GM12878 (cell line): ENCODE measurements at regions not wholly inside any gene's neighbourhood (a gene's known extent, or its start where the extent isn't known, plus 50 kb on each side); places are given as distances from the start of the nearest gene placed in this dataset.

Source experiments
- CBFB ChIP-seq: IDR thresholded peaks from 2 replicates; pipeline ENCODE4 v1.6.1; 2016; ENCODE audit warnings: antibody characterized with exemption, low read depth
- EP300 ChIP-seq, 2 experiments: fragments of 150-350 bp in 1 of 2; IDR thresholded peaks; 2 replicates each; pipeline ENCODE4 v1.6.1; 2011 to 2012; ENCODE audit warnings: low read depth in 2 of 2, low read length in 2 of 2, borderline replicate concordance in 1 of 2, improper control_type of control experiment in 1 of 2, inconsistent platforms in 1 of 2; ENCODE audit not compliant: control insufficient read depth in 1 of 2
- ESRRA ChIP-seq: IDR thresholded peaks from 2 replicates; pipeline ENCODE4 v1.6.1; 2012; ENCODE audit warnings: mild to moderate bottlenecking, low read length, improper control_type of control experiment
- FOXM1 ChIP-seq: IDR thresholded peaks from 2 replicates; pipeline ENCODE4 v1.6.1; 2012; ENCODE audit warnings: low read depth, mild to moderate bottlenecking, inconsistent platforms, low read length, moderate library complexity
- HDAC2 ChIP-seq: fragments of 200-600 bp; sonication (generic); IDR thresholded peaks from 2 replicates; pipeline ENCODE4 v1.6.1; 2017
- JUNB ChIP-seq: IDR thresholded peaks from 2 replicates; pipeline ENCODE4 v1.6.1; 2016; ENCODE audit warnings: antibody characterized with exemption, mild to moderate bottlenecking
- JUND ChIP-seq: IDR thresholded peaks from 2 replicates; pipeline ENCODE4 v1.6.1; 2012; ENCODE audit warnings: low read depth, mild to moderate bottlenecking, low read length, improper control_type of control experiment, moderate library complexity
- LARP7 ChIP-seq: fragments of 450-650 bp; IDR thresholded peaks from 2 replicates; pipeline ENCODE4 v1.6.1; 2017; ENCODE audit warnings: mild to moderate bottlenecking
- NFIC ChIP-seq: IDR thresholded peaks from 2 replicates; pipeline ENCODE4 v1.6.1; 2012; ENCODE audit warnings: low read depth, mild to moderate bottlenecking, inconsistent platforms, low read length, moderate library complexity
- PML ChIP-seq: IDR thresholded peaks from 2 replicates; pipeline ENCODE4 v1.6.1; 2012; ENCODE audit warnings: low read length, inconsistent platforms
- RAD51 ChIP-seq: fragments of 450-650 bp; IDR thresholded peaks from 2 replicates; pipeline ENCODE4 v1.6.1; 2016; ENCODE audit warnings: moderate library complexity, mild to moderate bottlenecking, inconsistent platforms
- SIN3A ChIP-seq: IDR thresholded peaks from 2 replicates; pipeline ENCODE4 v1.6.1; 2012; ENCODE audit warnings: low read depth, low read length, improper control_type of control experiment
- SRF ChIP-seq, 2 experiments: IDR thresholded peaks; 2 replicates each; pipeline ENCODE4 v1.6.1; 2011; ENCODE audit warnings: low read depth in 2 of 2, low read length in 2 of 2, mild to moderate bottlenecking in 1 of 2, moderate library complexity in 1 of 2
- STAT3 ChIP-seq: IDR thresholded peaks from 2 replicates; pipeline ENCODE4 v1.6.1; 2011; ENCODE audit warnings: low read depth, low read length, improper control_type of control experiment
- ZNF24 ChIP-seq: fragments of 450-650 bp; IDR thresholded peaks from 2 replicates; pipeline ENCODE4 v1.6.1; 2017; ENCODE audit warnings: antibody characterized with exemption, mild to moderate bottlenecking
- ZNF384 ChIP-seq: IDR thresholded peaks from 2 replicates; pipeline ENCODE4 v1.6.1; 2012; ENCODE audit warnings: low read depth, mild to moderate bottlenecking, low read length, improper control_type of control experiment, borderline replicate concordance
- TF ChIP-seq, protein P1 (sequence below): IDR thresholded peaks from 2 replicates; pipeline ENCODE4 v1.6.1; 2012; ENCODE audit warnings: improper control_type of control experiment, low read depth, low read length; ENCODE audit not compliant: insufficient replicate concordance
- TF ChIP-seq, protein P2 (sequence below): IDR thresholded peaks from 2 replicates; pipeline ENCODE4 v1.6.1; 2012; ENCODE audit warnings: low read depth, low read length, improper control_type of control experiment
- TF ChIP-seq, protein P3 (sequence below): fragments of 450-650 bp; formaldehyde crosslinking; IDR thresholded peaks from 2 replicates; pipeline ENCODE4 v1.4.0; 2020; ENCODE audit warnings: mild to moderate bottlenecking, moderate library complexity
- TF ChIP-seq, protein P4 (sequence below): IDR thresholded peaks from 2 replicates; pipeline ENCODE4 v1.6.1; 2011; ENCODE audit warnings: low read depth, low read length, improper control_type of control experiment, borderline replicate concordance

DNA sequence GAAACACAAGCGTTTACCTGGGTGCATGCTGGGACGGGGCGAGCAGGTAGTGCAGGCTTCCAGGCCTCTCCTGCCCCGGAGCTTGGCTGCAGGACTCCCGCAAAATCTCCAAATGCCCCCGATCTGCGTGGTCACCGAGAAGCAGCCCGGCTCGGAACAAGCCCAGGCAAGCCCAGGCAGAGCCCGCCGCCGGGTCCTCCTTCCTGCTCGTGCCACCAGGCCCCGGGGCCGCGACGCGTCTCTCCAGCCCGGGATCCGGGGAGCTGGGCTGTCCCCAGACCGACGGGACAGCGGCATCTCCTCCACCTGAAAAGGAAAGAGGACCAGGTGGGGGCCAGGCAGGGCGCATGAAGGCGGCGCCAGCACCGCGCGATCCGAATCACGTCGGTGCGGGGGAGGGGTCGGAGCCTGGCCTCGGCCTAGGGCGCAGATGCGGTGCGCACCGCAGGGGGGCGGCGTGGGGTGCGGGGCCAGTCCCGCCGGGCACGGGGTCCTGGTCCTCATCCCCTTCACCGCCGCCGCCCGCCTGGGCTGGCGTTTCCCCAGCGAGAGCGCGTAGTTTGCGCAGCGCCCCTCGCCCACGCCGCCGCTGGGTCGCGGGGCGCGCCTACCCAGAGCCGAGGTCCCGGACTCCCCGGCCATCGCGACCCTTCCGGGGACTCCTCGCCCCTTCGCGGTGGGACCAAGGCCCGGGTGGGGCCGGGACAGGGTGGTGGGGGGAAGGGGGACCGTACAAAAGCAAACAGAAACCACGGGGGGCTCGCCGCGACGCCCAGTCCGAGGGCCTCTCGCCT lies 52.4 kb upstream of the H6PD start (continued):
- TF ChIP-seq, protein P1, sequence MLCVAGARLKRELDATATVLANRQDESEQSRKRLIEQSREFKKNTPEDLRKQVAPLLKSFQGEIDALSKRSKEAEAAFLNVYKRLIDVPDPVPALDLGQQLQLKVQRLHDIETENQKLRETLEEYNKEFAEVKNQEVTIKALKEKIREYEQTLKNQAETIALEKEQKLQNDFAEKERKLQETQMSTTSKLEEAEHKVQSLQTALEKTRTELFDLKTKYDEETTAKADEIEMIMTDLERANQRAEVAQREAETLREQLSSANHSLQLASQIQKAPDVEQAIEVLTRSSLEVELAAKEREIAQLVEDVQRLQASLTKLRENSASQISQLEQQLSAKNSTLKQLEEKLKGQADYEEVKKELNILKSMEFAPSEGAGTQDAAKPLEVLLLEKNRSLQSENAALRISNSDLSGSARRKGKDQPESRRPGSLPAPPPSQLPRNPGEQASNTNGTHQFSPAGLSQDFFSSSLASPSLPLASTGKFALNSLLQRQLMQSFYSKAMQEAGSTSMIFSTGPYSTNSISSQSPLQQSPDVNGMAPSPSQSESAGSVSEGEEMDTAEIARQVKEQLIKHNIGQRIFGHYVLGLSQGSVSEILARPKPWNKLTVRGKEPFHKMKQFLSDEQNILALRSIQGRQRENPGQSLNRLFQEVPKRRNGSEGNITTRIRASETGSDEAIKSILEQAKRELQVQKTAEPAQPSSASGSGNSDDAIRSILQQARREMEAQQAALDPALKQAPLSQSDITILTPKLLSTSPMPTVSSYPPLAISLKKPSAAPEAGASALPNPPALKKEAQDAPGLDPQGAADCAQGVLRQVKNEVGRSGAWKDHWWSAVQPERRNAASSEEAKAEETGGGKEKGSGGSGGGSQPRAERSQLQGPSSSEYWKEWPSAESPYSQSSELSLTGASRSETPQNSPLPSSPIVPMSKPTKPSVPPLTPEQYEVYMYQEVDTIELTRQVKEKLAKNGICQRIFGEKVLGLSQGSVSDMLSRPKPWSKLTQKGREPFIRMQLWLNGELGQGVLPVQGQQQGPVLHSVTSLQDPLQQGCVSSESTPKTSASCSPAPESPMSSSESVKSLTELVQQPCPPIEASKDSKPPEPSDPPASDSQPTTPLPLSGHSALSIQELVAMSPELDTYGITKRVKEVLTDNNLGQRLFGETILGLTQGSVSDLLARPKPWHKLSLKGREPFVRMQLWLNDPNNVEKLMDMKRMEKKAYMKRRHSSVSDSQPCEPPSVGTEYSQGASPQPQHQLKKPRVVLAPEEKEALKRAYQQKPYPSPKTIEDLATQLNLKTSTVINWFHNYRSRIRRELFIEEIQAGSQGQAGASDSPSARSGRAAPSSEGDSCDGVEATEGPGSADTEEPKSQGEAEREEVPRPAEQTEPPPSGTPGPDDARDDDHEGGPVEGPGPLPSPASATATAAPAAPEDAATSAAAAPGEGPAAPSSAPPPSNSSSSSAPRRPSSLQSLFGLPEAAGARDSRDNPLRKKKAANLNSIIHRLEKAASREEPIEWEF: no peak
- TF ChIP-seq ZNF384: no peak
- no peak for TF ChIP-seq NFIC
- TF ChIP-seq EP300 (IDR thresholded peaks at IDR 0.05; ENCODE audit: borderline replicate concordance in 1 of 2, control insufficient read depth in 1 of 2, low read depth in 2 of 2, low read length in 2 of 2): peak in 1 of 2 experiments; percentile 49; a peak in 1 of 4 replicates
- TF ChIP-seq JUND: no peak
- no peak for TF ChIP-seq HDAC2
- TF ChIP-seq SRF (IDR thresholded peaks at IDR 0.05; ENCODE audit: low read depth in 2 of 2, low read length in 2 of 2): no peak
- TF ChIP-seq SIN3A: peak; percentile 28; the same call in 1 of the 2 replicates
- TF ChIP-seq LARP7: peak; percentile 87
- TF ChIP-seq FOXM1: no peak; the same call in 1 of the 2 replicates
- no peak for TF ChIP-seq STAT3
- no peak; the same call in 1 of the 2 replicates for TF ChIP-seq PML
- TF ChIP-seq, protein P2, sequence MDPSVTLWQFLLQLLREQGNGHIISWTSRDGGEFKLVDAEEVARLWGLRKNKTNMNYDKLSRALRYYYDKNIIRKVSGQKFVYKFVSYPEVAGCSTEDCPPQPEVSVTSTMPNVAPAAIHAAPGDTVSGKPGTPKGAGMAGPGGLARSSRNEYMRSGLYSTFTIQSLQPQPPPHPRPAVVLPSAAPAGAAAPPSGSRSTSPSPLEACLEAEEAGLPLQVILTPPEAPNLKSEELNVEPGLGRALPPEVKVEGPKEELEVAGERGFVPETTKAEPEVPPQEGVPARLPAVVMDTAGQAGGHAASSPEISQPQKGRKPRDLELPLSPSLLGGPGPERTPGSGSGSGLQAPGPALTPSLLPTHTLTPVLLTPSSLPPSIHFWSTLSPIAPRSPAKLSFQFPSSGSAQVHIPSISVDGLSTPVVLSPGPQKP: no peak
- TF ChIP-seq, protein P3, sequence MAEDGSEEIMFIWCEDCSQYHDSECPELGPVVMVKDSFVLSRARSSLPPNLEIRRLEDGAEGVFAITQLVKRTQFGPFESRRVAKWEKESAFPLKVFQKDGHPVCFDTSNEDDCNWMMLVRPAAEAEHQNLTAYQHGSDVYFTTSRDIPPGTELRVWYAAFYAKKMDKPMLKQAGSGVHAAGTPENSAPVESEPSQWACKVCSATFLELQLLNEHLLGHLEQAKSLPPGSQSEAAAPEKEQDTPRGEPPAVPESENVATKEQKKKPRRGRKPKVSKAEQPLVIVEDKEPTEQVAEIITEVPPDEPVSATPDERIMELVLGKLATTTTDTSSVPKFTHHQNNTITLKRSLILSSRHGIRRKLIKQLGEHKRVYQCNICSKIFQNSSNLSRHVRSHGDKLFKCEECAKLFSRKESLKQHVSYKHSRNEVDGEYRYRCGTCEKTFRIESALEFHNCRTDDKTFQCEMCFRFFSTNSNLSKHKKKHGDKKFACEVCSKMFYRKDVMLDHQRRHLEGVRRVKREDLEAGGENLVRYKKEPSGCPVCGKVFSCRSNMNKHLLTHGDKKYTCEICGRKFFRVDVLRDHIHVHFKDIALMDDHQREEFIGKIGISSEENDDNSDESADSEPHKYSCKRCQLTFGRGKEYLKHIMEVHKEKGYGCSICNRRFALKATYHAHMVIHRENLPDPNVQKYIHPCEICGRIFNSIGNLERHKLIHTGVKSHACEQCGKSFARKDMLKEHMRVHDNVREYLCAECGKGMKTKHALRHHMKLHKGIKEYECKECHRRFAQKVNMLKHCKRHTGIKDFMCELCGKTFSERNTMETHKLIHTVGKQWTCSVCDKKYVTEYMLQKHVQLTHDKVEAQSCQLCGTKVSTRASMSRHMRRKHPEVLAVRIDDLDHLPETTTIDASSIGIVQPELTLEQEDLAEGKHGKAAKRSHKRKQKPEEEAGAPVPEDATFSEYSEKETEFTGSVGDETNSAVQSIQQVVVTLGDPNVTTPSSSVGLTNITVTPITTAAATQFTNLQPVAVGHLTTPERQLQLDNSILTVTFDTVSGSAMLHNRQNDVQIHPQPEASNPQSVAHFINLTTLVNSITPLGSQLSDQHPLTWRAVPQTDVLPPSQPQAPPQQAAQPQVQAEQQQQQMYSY (CRISPR knock-in tag): no peak
- TF ChIP-seq, protein P4, sequence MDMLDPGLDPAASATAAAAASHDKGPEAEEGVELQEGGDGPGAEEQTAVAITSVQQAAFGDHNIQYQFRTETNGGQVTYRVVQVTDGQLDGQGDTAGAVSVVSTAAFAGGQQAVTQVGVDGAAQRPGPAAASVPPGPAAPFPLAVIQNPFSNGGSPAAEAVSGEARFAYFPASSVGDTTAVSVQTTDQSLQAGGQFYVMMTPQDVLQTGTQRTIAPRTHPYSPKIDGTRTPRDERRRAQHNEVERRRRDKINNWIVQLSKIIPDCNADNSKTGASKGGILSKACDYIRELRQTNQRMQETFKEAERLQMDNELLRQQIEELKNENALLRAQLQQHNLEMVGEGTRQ: no peak
- TF ChIP-seq CBFB: no peak
- TF ChIP-seq JUNB: no peak
- no peak for TF ChIP-seq ESRRA
- peak; percentile 61; the same call in 1 of the 2 replicates for TF ChIP-seq ZNF24
- TF ChIP-seq RAD51: no peak
